Esophagus squamous epithelium (tissue), 5 donors: ENCODE measurements at regions not wholly inside any gene's neighbourhood (a gene's known extent, or its start where the extent isn't known, plus 50 kb on each side); places are given as distances from the start of the nearest gene placed in this dataset.
"Not testable (repeated sequence)": the region's sequence is repeated elsewhere in the genome, so short reads cannot be mapped to it uniquely, and the experiment has no call there.

Source experiments
- DNase-seq: peaks from one replicate; lab custom pipeline; 2025; lab: John Stamatoyannopoulos, UW
- H3K27ac ChIP-seq, 4 donors: fragments of 200-600 bp; sonication (generic); one replicate each; pipeline ENCODE4 v1.5.1; 2016 to 2019; ENCODE audit warnings: mild to moderate bottlenecking in 1 of 4
- H3K27me3 ChIP-seq, 4 donors: fragments of 200-600 bp; sonication (generic); 1 replicate in 3 of 4; 2 replicates in 1 of 4; pipeline versions ENCODE4 v1.5.1 to v1.6.0; 2017 to 2021; ENCODE audit warnings: antibody characterized with exemption in 1 of 4
- H3K36me3 ChIP-seq, 3 donors: fragments of 200-600 bp; sonication (generic); one replicate each; pipeline ENCODE4 v1.5.1; 2016 to 2019
- H3K4me1 ChIP-seq, 3 donors: fragments of 200-600 bp; sonication (generic); one replicate each; pipeline ENCODE4 v1.5.1; 2017 to 2019
- H3K4me3 ChIP-seq, 4 donors: fragments of 200-600 bp; sonication (generic); 1 replicate in 3 of 4; 2 replicates in 1 of 4; pipeline ENCODE4 v1.5.1; 2016 to 2019; ENCODE audit warnings: mild to moderate bottlenecking in 2 of 4, moderate library complexity in 1 of 4
- H3K9me3 ChIP-seq, 3 donors: fragments of 200-600 bp; sonication (generic); one replicate each; pipeline ENCODE4 v1.5.1; 2016 to 2019
- CTCF ChIP-seq, 6 experiments: fragments of 450-650 bp in 4 of 6; fragments of 200-600 bp in 2 of 6; sonication (generic) in 2 of 6; IDR thresholded peaks; one replicate each; pipeline ENCODE4 v1.5.1; 2016 to 2019; ENCODE audit warnings: antibody characterized with exemption in 6 of 6, mild to moderate bottlenecking in 4 of 6, moderate library complexity in 4 of 6
- POLR2A ChIP-seq, 4 donors: fragments of 450-650 bp; IDR thresholded peaks; one replicate each; pipeline ENCODE4 v1.6.1; 2017; ENCODE audit warnings: antibody characterized with exemption in 4 of 4, mild to moderate bottlenecking in 4 of 4, moderate library complexity in 3 of 4
- WGBS, 2 donors: methylation state at CpG; one replicate each; pipeline ENCODE4 v1.1.5; 2018; 5-methylcytosine and 5-hydroxymethylcytosine counted together
- intact Hi-C: fragments of 100-400 bp; cut with DNase I; formaldehyde crosslinking; loops from one replicate; pipeline ENCODE4 v1.15.0; 2022
- donor health status: DM: yes; HTN: yes; CAD: no.

GRCh38 chr3:144843099-144843498 lies 871.5 kb downstream of the DIPK2A start:
- TF ChIP-seq POLR2A (IDR thresholded peaks at IDR 0.05), result no peak
- TF ChIP-seq CTCF (IDR thresholded peaks at IDR 0.05), result no peak
- Histone ChIP-seq H3K27ac (no peak overlapping the region), H3K27me3 (no peaks in the 10 kb centered on the region), H3K4me1 (no peaks in the 10 kb centered on the region), H3K4me3 (no peak overlapping the region), H3K36me3 (no peaks in the 10 kb centered on the region), H3K9me3 (no peaks in the 10 kb centered on the region)
- intact Hi-C loops, result no loop called here
- 85 to 86% methylated on average over 8 of the region's 8 CpGs for whole genome bisulfite sequencing, 2 donors
- DNase-seq, result no peak

GRCh38 chr3:144852999-144853398 lies 881.4 kb downstream of the DIPK2A start:
- no peak for TF ChIP-seq CTCF (IDR thresholded peaks at IDR 0.05)
- TF ChIP-seq POLR2A (IDR thresholded peaks at IDR 0.05), result no peak
- DNase-seq, result no peak
- H3K27me3 ChIP-seq, result no peaks in the 10 kb centered on the region
- H3K27ac ChIP-seq, result no peak overlapping the region
- no peaks in the 10 kb centered on the region for H3K9me3 ChIP-seq
- H3K4me3 ChIP-seq, result no peak overlapping the region
- H3K4me1 ChIP-seq, result no peaks in the 10 kb centered on the region
- intact Hi-C loops, result no loop called here
- no peaks in the 10 kb centered on the region for H3K36me3 ChIP-seq

GRCh38 chr3:144854020-144854419 lies 882.4 kb downstream of the DIPK2A start:
- intact Hi-C loops, H3K9me3 ChIP-seq, H3K4me1 ChIP-seq, H3K27me3 ChIP-seq, DNase-seq, H3K4me3 ChIP-seq, H3K27ac ChIP-seq, H3K36me3 ChIP-seq: not testable (repeated sequence)
- WGBS, 2 donors, result 89 to 92% methylated on average over 7 to 9 of the region's 9 CpGs

- Histone ChIP-seq H3K36me3 (no peaks in the 10 kb centered on the region), H3K27ac (no peak overlapping the region), H3K4me1 (no peaks in the 10 kb centered on the region), H3K27me3 (no peaks in the 10 kb centered on the region), H3K4me3 (no peak overlapping the region), H3K9me3 (no peaks in the 10 kb centered on the region)
- WGBS, 2 donors, result 79 to 88% methylated on average over 2 to 3 of the region's 3 CpGs
- intact Hi-C loops, result no loop called here
- no peak for TF ChIP-seq CTCF (IDR thresholded peaks at IDR 0.05)
- no peak for TF ChIP-seq POLR2A (IDR thresholded peaks at IDR 0.05)
- DNase-seq, result no peak
Observed at GRCh38 chr3:144859161-144859560, 887.5 kb downstream of the DIPK2A start.

GRCh38 chr3:144864646-144865045 lies 893.0 kb downstream of the DIPK2A start:
- DNase-seq, result no peak
- Histone ChIP-seq H3K4me3 (no peak overlapping the region), H3K27me3 (no peaks in the 10 kb centered on the region), H3K36me3 (no peaks in the 10 kb centered on the region), H3K4me1 (no peaks in the 10 kb centered on the region), H3K27ac (no peak overlapping the region), H3K9me3 (no peaks in the 10 kb centered on the region)
- intact Hi-C loops, result no loop called here
- no peak for TF ChIP-seq CTCF (IDR thresholded peaks at IDR 0.05)
- 32 to 48% methylated on average over 2 of the region's 2 CpGs for WGBS, 2 donors

- no peaks in the 10 kb centered on the region for H3K36me3 ChIP-seq
- H3K9me3 ChIP-seq, result no peaks in the 10 kb centered on the region
- intact Hi-C loops, result no loop called here
- H3K27me3 ChIP-seq, result no peaks in the 10 kb centered on the region
- no peak for DNase-seq
- H3K4me1 ChIP-seq, result no peaks in the 10 kb centered on the region
- no peak for TF ChIP-seq POLR2A (IDR thresholded peaks at IDR 0.05)
- TF ChIP-seq CTCF (IDR thresholded peaks at IDR 0.05), result no peak
- no peak overlapping the region for H3K27ac ChIP-seq
- H3K4me3 ChIP-seq, result no peak overlapping the region
Observed at GRCh38 chr3:144865948-144866347, 894.3 kb downstream of the DIPK2A start.
